ENCODE measurements at regions not wholly inside any gene's neighbourhood (a gene's known extent, or its start where the extent isn't known, plus 50 kb on each side); places are given as distances from the start of the nearest gene placed in this dataset.
A peak's percentile ranks its signal among the peaks of the same experiment; 100 is the strongest.
"Not testable (repeated sequence)": the region's sequence is repeated elsewhere in the genome, so short reads cannot be mapped to it uniquely, and the experiment has no call there.

DNA sequence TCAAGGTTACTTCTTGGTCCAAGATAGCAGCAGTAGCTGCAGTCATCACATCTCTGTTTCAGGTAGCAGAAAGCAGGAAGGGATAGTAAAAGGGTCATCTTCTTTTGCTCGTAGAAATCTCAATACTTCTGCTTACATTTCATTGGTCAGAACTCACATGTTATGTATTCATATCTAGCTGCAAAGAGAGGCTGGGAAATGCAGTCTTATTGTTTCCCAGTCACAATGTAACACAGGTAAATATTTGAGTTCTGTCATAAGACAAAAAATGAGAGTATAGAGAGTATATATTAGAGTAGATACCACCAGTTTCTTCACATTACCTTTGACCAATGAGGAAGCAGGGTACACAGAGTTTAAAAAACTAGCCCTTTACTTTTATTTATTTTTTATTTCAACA is 132.4 kb upstream of the ITGA6 start:
- no peak for DNase-seq

DNA sequence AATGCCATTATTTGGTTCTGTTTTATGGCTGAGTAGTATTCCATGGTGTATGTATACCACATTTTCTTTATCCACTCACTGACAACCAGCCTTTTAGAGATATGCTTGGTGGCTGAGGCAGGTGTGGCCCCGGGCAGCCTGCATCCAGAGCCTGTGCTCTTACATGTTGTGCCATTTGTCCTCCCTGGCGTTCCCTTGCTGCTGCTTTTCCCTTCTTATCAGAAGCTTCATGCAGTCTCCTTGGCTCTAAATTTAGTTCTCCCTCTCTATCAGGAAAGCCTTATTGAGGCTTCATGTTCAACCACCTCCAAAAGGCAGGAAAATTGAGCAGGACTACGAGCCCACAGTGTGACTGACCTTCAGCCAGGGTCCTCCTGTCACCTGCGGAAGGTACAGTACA is 131.7 kb upstream of the ITGA6 start:
- DNase-seq = no peak

DNA sequence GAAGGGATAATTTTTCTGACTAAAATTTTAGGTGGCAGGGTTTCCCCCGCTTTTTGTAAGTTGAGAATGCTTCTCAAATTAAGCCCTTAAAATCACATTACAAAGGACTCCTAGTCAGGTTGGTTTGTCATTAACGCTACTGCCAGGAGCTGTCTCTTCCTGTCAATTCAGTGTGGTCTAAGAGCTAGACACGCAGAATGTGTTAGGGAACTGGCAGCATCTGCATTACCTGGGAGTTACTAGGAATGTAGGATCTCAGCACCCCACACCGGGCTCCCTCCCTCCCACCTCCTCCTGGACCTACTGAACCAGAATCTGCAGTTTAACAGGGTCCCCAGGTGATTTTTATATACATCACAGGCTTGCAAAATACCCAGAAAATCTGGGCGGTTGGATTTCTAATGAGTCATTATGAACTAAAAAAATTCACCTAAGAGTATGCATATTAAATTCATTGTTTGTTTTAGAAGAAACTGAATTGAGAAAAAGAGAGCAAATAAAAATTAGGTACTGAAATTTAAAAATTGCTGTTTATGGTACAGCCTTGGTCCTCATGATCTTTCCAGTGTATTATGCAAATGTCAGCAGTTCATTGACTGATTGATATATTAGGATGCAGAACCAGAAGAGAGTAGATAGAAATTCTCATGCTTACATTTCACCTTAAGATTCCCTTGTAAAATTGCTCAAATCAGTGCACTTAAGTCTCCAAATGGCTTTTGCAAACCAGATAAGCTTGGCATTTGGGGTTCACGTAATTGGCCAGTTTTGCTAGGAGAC is 130.9 kb upstream of the ITGA6 start:
- DNase-seq = no peak

DNA sequence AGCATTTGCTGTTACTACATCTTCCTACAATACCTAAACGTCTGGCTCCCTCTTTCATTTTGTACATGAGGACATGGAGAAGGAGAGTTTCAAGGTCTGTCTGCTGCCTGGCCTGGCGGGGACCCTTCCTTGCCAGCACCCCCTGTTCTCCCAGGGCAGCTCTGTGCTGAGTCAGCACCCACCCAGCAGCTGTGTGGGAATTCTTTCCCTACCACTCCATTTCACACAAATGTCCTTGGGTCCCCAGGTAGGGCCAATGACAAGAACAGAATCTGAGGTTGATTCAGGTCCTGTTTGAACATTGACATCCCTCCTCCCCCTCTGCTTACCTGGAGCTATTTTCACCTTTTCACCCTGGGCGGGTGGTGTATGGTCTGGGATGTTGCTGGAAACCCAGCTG is 129.9 kb upstream of the ITGA6 start:
- DNase-seq = no peak

DNA sequence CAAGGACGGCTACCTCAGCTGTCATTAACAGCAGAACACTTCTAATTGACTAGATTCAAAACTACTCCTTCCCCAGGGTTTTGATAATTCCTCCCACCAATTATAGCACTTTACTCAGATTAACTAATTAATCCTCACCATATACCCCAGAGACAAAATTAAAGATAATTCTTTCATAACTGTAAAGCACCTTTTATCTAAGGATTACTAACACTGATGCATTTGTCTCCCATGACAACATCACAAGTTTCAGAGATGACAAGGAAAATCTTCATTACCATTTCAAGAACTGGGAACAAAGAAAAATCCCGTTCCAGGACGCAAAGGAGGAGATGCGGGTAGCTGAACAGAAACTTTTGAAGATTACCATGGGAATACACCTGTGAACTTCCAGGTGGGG is 129.4 kb upstream of the ITGA6 start:
- DNase-seq = no peak

DNA sequence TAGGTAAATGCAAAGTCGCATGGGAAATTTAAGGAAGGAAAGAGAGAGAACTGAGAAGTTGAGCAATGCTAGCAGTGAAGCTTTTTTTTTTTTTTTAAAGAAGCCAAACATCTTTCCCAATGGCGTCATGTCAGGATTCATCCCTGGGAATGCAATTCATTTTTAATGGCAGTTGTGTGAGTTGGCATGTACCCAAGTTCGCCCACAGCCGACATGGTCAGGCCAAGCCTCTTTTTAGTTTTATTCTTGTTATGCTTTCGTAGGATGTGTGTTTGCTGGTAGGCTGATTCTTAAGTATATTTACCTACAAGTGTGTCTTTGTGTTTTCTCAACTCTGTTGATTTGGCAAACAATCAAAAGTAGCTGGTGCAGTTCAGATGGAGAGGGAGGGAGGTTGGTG is 127.6 kb upstream of the ITGA6 start:
- DNase-seq = peak; percentile 47

DNA sequence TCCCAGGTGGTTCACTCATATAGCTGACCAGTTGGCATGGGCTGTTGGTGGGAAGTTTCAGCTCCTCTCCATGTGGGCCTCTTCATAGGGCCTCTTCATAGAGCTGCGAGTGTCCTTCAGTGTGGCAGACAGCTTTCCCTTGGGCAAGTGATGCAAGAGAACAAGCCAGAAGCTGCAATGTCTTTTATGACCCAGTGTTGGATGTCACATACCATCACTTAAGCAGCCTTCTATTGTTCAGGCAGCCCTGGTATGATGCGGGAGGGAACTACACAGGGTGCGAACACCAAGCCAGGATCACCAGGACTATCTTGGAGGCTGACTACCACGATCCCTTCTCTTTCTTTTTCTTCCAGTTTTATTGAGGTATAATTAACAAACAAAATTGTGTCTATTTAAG is 126.5 kb upstream of the ITGA6 start:
- no peak for DNase-seq

DNA sequence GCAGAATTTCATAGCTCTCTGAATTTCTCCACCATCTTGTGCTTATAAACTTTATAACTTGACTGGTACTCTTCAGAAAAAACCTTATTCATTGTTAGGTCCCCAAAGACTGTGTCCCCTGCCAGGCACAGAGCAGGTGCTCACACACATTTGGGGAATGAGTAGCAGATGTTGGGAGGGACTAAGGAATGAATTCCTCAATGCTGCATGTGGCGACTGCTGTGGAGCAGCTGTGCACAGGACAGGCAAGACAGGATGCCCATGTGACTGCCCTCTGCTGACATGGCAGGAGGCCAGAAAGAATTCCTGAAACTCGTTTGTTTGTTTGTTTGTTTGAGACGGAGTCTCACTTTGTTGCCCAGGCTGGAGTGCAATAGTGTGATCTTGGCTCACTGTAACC is 122.3 kb upstream of the ITGA6 start:
- DNase-seq = no peak

DNA sequence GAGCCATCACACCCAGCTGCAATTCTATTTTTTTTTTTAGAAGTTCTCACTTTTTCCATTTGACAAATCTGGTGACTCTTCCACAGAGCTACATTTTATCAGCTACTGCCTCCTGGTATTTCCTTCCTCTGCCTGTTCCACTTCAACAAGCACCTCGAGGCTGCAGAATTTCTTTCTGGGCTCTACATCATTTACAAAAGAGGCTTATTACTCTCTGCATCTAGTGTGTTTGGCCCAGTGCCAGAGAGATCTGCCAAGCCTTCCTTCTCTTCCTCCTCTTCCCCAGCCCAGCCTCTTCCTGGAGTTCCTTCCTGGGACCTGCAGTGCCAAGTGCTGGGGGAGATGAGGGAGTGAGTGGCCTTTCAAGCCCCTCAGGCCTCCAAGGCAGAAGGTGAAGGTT is 119.6 kb upstream of the ITGA6 start:
- DNase-seq = no peak

DNA sequence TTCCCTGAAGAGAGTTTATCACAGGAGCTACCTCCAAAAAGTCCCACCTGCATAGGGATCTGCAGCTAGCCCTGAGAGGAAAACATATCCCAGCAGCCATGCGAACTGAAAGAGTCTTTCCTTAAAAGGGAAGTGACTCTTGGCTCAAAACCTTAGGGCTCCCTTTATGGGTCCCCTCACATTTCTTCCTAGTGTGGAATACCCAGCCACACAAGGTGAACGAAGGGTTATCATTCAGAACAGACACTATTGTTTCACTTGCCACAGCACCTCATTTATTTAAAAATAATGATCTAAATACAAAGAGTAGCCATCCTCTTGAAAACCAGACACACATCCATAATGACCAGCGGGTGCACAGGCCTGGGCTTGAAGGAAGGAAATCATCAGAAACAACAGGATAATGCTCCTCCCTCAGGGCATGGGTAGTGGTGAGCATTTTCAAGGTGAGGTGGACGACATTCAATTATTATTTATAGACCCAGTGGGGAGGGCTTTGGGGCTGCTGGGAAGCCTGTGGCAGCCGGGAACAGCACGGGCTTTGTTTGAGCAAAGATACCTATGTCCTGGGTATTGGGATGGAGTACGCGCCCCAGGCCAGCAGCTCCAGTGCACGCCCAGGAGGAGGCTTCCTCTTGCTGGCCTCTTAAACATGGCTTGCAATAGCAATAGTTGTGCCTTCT is 119.0 kb upstream of the ITGA6 start:
- no peak for DNase-seq

DNA sequence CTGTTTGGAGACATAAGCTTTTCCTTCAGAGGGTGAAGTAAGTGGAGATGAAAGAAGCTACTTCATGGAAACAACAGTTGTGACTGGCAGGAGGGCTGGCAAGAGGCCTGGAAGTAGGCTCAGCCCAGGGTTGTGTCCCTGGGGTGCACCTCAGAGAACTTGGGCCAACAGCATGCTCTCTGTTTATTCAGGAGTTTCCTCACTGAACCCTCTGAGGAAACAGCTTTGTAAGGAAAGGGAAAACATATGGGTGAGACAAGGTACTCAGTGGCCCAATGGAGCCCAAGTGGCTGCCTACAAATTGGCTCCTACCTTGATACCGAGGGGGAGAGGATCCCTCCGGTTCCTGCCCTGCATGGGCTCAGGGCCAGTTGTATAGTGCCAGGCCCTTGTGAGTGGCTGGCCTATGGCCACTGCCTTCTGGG is 115.5 kb upstream of the ITGA6 start:
- no peak for DNase-seq

DNA sequence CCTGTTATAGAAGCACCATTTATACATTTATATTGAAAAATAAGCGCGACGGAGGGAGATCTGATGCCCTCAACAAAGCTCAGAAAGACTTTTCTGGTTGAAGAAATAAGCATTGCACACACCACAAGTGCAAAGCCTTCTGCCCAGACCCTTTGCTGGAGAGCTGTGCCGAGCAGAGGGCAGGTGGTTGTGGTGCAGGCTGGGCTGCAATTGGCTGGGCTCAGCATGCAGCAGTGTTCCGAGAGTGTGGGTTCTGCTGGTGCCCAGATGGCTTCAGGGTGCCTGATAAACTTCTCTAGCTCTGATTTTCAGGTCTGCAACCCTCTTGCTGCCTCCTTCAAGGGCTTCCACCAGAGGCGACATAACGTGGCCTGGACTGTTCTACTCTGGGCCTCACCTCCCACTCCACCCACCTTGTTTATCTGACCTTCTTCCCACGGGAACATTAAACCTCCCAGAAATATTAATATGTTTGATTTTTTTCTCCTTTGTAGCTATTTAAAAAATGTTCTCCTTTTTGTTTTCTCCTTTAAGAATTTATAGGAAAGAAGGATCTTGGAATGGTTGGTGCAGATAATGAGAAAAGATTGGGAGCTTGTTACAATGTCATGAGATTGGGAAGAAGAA is 113.6 kb upstream of the ITGA6 start:
- DNase-seq = no peak

DNA sequence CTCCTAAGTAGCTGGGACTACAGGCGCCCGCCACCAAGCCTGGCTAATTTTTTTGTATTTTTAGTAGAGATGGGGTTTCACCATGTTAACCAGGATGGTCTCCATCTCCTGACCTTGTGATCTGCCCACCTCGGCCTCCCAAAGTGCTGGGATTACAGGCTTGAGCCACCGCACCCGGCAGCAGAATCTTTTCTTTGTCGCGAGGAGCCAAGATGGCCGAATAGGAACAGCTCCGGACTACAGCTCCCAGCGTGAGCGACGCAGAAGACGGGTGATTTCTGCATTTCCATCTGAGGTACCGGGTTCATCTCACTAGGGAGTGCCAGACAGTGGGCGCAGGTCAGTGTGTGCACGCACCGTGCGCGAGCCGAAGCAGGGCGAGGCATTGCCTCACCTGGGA is 112.3 kb upstream of the ITGA6 start:
- DNase-seq = not testable (repeated sequence)

DNA sequence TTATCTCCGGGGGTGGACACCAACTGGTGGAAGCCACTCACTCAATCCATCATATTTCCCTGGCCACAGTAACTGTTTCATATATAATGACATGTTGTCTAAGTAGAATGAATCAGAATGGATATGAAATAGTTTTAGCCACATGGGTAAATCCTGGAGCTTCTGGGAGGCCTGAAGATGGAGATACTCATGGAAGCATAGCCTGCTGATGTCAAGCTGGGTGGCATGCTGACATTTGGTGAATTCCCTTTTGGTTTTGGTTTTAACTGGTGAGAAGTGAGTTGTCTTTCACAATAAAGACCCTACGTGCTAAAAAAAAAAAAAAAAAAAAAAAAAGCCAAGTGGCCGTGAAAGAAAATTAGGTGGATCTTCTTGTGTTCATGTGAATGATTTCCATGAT is 105.3 kb upstream of the ITGA6 start:
- DNase-seq = no peak

DNA sequence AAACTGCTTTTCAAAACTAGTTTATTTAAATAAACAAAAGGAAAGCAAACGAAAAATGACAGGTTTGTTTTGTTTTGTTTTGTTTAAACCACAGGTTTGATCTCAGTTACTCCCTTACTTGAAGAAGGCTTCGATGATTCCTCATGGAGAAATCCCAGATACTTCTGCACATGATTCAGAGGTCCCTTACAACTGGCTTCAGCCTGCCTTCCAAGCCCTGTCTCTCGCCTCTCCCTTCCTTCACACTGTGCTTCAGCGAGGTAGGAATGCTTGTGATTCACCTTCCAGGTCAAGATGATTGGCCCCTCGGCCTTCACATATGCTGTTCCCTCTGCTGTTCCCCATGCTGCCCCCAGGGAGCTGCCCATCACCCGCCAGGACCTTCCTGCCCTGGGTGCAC is 104.1 kb upstream of the ITGA6 start:
- no peak for DNase-seq

DNA sequence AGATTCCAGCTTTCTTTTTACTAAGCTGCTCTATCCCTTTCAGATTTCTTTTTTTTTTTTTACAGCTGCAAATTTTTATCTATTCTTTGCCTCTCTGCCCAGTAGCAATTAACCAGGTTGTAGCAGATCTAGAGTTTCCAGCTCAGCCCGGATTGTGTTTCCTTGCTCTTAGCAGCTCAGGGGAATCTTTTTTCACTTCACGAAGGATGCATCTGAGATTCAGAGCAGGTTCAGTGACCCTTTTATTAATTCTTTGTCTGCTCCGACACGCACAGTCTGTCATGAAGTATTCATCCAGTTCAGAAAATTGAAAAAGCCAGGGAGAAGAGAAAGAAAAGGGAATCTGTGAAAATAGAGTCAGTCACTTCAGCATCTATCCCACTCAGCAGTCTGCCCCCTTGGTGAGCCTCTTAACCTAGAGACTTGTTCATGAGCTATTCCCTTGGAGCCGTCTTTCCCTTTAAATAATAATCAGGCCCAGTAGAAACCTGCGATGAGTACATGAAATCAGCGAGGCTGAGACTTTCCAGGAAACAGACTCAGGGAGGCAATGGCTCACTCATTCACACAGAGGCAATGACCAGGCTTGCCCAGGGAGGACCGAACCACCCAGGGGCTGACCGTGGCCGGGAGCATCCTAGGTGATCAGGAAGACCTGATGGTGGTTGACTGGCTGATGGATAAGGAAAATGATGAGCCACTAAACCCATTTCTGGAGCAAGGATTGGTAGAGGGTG is 103.4 kb upstream of the ITGA6 start:
- DNase-seq = no peak

DNA sequence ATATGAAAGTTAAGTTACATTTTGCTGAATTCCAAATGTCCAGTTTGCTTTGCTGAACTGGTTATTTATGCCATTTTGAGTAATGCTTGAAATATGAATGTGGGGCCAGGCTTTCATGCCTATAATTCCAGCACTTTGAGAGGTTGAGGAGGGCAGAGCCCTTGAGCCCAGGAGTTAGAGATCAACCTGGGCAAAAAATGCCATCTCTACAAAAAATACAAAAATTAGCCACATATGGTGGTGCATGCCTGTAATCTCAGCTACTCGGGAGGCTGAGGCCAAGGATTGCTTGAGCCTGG is 101.2 kb upstream of the ITGA6 start:
- no peak for DNase-seq

DNA sequence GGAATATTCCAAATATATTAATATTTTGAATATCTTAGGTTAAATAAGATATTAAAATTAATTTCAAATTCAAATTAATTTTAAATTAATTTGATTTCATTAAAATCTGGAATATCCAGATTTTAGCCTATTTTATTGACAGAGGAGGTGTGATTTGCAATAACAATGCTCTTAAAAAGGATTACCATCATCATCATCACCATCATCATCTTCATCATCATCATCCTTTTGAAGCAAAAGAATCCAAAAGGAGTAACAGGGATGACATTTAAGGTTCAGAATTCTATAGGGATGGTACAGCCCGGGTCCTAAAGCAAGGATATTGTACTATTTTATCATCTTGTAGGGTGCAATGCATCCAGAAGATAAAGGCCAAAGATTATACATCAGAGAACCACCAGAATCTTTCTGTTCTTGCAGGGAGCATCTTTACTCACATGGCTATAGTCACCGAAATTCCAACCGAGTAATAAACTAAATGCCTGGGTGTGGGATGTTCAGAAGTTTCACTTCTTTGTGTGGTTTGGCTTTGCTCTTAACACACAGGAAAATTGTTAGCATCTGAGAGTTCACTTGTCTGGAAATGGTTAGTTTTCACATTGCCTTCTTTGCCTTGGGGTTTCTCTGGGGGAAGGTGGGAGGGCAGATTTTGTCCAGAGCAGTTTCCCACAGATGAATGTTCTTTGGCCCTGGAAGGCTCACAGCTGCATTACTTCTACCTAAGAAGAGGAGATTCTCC is 99.1 kb upstream of the ITGA6 start:
- DNase-seq = no peak

DNA sequence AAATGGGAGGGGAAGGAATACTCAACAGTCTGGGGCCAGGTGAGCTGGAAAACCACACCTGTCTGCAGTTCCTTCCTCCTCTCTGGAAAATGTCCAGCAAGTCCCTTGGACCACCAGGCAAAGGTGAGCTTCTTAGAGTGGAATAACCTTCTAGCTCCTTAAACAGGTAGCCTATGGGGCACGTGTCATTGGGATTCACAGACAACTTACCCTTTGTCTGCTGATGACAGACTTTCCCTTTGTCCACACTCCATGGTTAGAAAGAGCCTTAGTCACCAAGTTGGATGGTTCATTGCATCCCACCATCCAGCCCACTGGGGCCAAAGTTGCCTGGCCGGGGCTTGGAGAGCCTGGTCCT is 98.0 kb upstream of the ITGA6 start:
- DNase-seq = no peak

DNA sequence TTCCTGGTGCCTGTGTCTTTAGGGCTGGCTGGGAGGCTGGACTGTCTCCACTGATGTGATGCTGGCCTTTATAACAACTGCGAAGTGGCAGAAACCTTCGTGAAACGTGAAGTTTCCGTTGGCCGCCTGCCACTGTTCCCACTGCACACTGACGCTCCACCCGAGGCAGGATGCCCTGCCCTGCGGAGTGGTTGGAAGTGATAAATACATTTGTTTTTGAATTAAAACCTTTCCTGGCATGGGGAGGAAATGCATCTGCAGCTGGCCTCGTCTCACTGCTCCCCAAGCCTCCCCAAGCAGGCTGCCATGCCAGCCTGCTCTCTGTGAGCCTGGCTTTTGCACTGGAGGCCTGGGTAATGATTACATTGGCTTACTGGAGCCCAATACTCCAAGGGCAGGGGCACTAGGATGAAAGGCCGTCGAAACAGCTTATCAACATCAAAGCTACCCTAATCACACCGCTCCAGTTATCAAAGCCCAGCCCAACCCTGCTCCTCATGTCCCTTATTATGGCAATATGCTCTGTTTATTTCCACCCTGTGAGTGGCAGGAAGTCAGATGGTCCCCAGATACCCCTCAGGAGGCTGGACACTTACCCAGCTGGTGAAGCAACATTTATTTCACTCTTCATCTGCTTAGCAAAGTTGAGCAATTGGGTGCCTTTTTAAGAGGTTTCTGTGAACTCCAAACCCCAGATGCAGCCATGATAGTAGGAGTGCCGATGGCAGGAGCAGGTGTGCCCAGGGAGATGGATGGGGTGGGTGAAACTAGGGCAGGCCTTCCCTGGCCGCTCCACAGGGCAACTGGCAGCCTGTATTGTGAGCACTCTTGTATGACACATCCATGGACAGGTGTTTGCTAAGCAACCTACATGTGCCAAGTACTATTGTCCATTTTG is 97.4 kb upstream of the ITGA6 start:
- DNase-seq = no peak

DNA sequence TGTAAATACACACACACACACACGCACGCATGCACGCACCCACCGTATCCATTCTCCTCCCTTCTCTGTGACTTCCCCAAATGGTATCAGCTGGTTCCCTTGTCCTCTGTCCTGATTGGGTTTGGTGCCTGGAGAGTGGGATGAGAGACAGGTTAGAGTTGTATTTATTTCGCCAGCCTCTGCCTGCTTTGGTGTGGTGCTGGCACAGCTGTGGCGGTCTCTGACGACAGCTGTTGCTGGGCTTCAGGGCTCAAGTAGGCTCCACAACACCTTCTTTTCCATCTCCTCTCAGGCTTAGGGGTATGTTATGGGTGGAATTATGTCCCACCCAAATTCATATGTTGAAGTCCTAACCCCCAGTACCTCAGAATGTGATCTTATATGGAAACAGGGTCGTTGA is 94.9 kb upstream of the ITGA6 start:
- DNase-seq = no peak

Measured in hindlimb muscle (tissue), 1 donor.